Transverse colon (tissue), 4 donors: ENCODE measurements at regions not wholly inside any gene's neighbourhood (a gene's known extent, or its start where the extent isn't known, plus 50 kb on each side); places are given as distances from the start of the nearest gene placed in this dataset.

Experiments
- DNase-seq: peaks from one replicate; pipeline ENCODE4 v3.0.0-alpha.2; 2019
- H3K27ac ChIP-seq, 4 donors: fragments of 200-600 bp; sonication (generic); 2 replicates each; pipeline ENCODE4 v1.5.1; 2016 to 2018; ENCODE audit warnings: inconsistent platforms in 4 of 4
- H3K27me3 ChIP-seq: fragments of 200-600 bp; sonication (generic); 2 replicates; pipeline ENCODE4 v1.5.1; 2017; ENCODE audit warnings: inconsistent platforms
- H3K36me3 ChIP-seq, 4 donors: fragments of 200-600 bp; sonication (generic); 2 replicates each; pipeline ENCODE4 v1.5.1; 2017 to 2019; ENCODE audit warnings: inconsistent platforms in 4 of 4
- H3K4me1 ChIP-seq, 4 donors: fragments of 200-600 bp; sonication (generic); 2 replicates each; pipeline ENCODE4 v1.5.1; 2017 to 2020; ENCODE audit warnings: inconsistent platforms in 4 of 4
- H3K4me3 ChIP-seq, 4 donors: fragments of 200-600 bp; sonication (generic); 1 replicate in 1 of 4; 2 replicates in 3 of 4; pipeline versions ENCODE4 v1.5.1 to v1.6.1; 2017 to 2019; ENCODE audit warnings: inconsistent platforms in 4 of 4
- H3K9me3 ChIP-seq, 2 donors: fragments of 200-600 bp; sonication (generic); 2 replicates each; pipeline ENCODE4 v1.5.1; 2017 to 2019; ENCODE audit warnings: inconsistent platforms in 2 of 2
- CTCF ChIP-seq, 5 experiments: fragments of 200-600 bp in 3 of 5; fragments of 450-650 bp in 2 of 5; sonication (generic) in 3 of 5; IDR thresholded peaks; 1 replicate in 2 of 5; 2 replicates in 3 of 5; pipeline ENCODE4 v1.5.1; 2016 to 2017; ENCODE audit warnings: antibody characterized with exemption in 5 of 5, inconsistent platforms in 3 of 5, mild to moderate bottlenecking in 2 of 5, moderate library complexity in 1 of 5
- EP300 ChIP-seq: sonication (generic); formaldehyde crosslinking; IDR thresholded peaks from one replicate; pipeline ENCODE4 v1.6.1; 2017; ENCODE audit warnings: antibody characterized with exemption, low read depth
- POLR2A ChIP-seq: fragments of 450-650 bp; IDR thresholded peaks from one replicate; pipeline ENCODE4 v1.6.1; 2016; ENCODE audit warnings: antibody characterized with exemption, mild to moderate bottlenecking, moderate library complexity
- POLR2AphosphoS5 ChIP-seq, 3 donors: sonication (generic); formaldehyde crosslinking; IDR thresholded peaks; one replicate each; pipeline ENCODE4 v1.6.1; 2016; ENCODE audit warnings: antibody characterized with exemption in 3 of 3
- WGBS, 2 donors: methylation state at CpG; one replicate each; pipeline ENCODE4 v1.1.5; 2018; ENCODE audit warnings: low coverage in 1 of 2; 5-methylcytosine and 5-hydroxymethylcytosine counted together
- in situ Hi-C, 4 donors: fragments of 200-750 bp; cut with MboI; loops; one replicate each; pipeline versions ENCODE4 v1.15.0 to v1.15.1; 2017; ENCODE audit warnings: low sequenced_read_pairs in 3 of 4, low pct_ligation_motif_present in 1 of 4, low pct_unique_long_range_greater_than_20kb in 1 of 4
- intact Hi-C: fragments of 100-400 bp; cut with DNase I; formaldehyde crosslinking; loops from one replicate; pipeline ENCODE4 v1.15.1; 2023; ENCODE audit warnings: low total_unique reads

- Histone ChIP-seq H3K4me3 (no peak overlapping the region), H3K4me1 (peaks cover 0 to 7% (median 0%) of the 10 kb centered on the region in 4 donors), H3K36me3 (no peaks in the 10 kb centered on the region), H3K27ac (no peak overlapping the region), H3K9me3 (no peaks in the 10 kb centered on the region), H3K27me3 (no peaks in the 10 kb centered on the region)
- TF ChIP-seq POLR2A (no peak), POLR2AphosphoS5 (IDR thresholded peaks at IDR 0.05) (no peak), CTCF (IDR thresholded peaks at IDR 0.05) (no peak), EP300 (no peak)
- in situ Hi-C loops: no loop called here
- 90% methylated on average over 7 of the region's 7 CpGs; no CpG with 5 or more reads in 1 of the 2 donors for WGBS, 2 donors
- intact Hi-C loops: no loop called here
- DNase-seq: no peak
Measured at GRCh38 chr3:124398594-124398993, 331.7 kb upstream of the UMPS start.

GRCh38 chr3:124401843-124402242, 328.4 kb upstream of the UMPS start:
- no peak for DNase-seq
- Histone ChIP-seq H3K4me1 (no peaks in the 10 kb centered on the region), H3K4me3 (no peak overlapping the region), H3K36me3 (no peaks in the 10 kb centered on the region), H3K9me3 (no peaks in the 10 kb centered on the region), H3K27ac (no peak overlapping the region), H3K27me3 (no peaks in the 10 kb centered on the region)
- in situ Hi-C loops (no loop called here), intact Hi-C loops (no loop called here)
- TF ChIP-seq POLR2A: no peak
- no peak for TF ChIP-seq POLR2AphosphoS5 (IDR thresholded peaks at IDR 0.05)
- no peak for TF ChIP-seq CTCF (IDR thresholded peaks at IDR 0.05)
- TF ChIP-seq EP300: no peak
- WGBS, 2 donors: 61% methylated on average over 2 of the region's 2 CpGs; no CpG with 5 or more reads in 1 of the 2 donors

GRCh38 chr3:124402791-124403190, 327.5 kb upstream of the UMPS start:
- Histone ChIP-seq H3K4me3 (no peak overlapping the region), H3K27ac (no peak overlapping the region), H3K36me3 (no peaks in the 10 kb centered on the region), H3K27me3 (no peaks in the 10 kb centered on the region), H3K9me3 (no peaks in the 10 kb centered on the region), H3K4me1 (no peaks in the 10 kb centered on the region)
- in situ Hi-C loops (no loop called here), intact Hi-C loops (no loop called here)
- DNase-seq: no peak
- TF ChIP-seq POLR2A (no peak), EP300 (no peak), POLR2AphosphoS5 (IDR thresholded peaks at IDR 0.05) (no peak), CTCF (IDR thresholded peaks at IDR 0.05) (no peak)
- 62 to 72% methylated on average over 2 to 4 of the region's 4 CpGs for WGBS, 2 donors

GRCh38 chr3:124404621-124405020, 325.6 kb upstream of the UMPS start:
- no peaks in the 10 kb centered on the region for H3K36me3 ChIP-seq

More at GRCh38 chr3:124404621-124405020, 325.6 kb upstream of the UMPS start:
- intact Hi-C loops (no loop called here), in situ Hi-C loops (no loop called here)
- WGBS, 2 donors: 83 to 98% methylated on average over 4 of the region's 4 CpGs
- no peaks in the 10 kb centered on the region for H3K4me1 ChIP-seq
- no peak for DNase-seq
- no peak for TF ChIP-seq POLR2A
- no peak for TF ChIP-seq POLR2AphosphoS5 (IDR thresholded peaks at IDR 0.05)
- no peak for TF ChIP-seq EP300
- no peak for TF ChIP-seq CTCF (IDR thresholded peaks at IDR 0.05)
- no peak overlapping the region for H3K27ac ChIP-seq
- no peaks in the 10 kb centered on the region for H3K9me3 ChIP-seq
- H3K4me3 ChIP-seq: no peak overlapping the region
- H3K27me3 ChIP-seq: no peaks in the 10 kb centered on the region
